H9 (cell line): ENCODE measurements at regions not wholly inside any gene's neighbourhood (a gene's known extent, or its start where the extent isn't known, plus 50 kb on each side); places are given as distances from the start of the nearest gene placed in this dataset.

Experiments used
- DNase-seq: peaks from one replicate; pipeline ENCODE4 v3.0.0-alpha.2; 2017
- H2AFZ ChIP-seq: one replicate; pipeline ENCODE4 v1.6.1; 2013; ENCODE audit warnings: mild to moderate bottlenecking, low read length, control low read depth, moderate library complexity
- H2AK5ac ChIP-seq: 2 replicates; pipeline ENCODE4 v1.6.1; 2013; ENCODE audit warnings: low read length, control low read depth, mixed read lengths; ENCODE audit not compliant: insufficient read length
- H2BK120ac ChIP-seq: one replicate; pipeline ENCODE4 v1.6.1; 2013; ENCODE audit warnings: low read depth, mild to moderate bottlenecking, low read length, control low read depth, inconsistent platforms; ENCODE audit not compliant: poor library complexity, severe bottlenecking
- H2BK12ac ChIP-seq: 2 replicates; pipeline ENCODE4 v1.6.1; 2013; ENCODE audit warnings: low read length, control low read depth, mixed read lengths, low read depth; ENCODE audit not compliant: insufficient read length
- H2BK15ac ChIP-seq: 2 replicates; pipeline ENCODE4 v1.6.1; 2013; ENCODE audit warnings: low read depth, low read length, control low read depth
- H2BK20ac ChIP-seq: one replicate; pipeline ENCODE4 v1.6.1; 2013; ENCODE audit warnings: low read depth, mild to moderate bottlenecking, low read length, control low read depth, inconsistent platforms; ENCODE audit not compliant: poor library complexity, severe bottlenecking
- H2BK5ac ChIP-seq: 2 replicates; pipeline ENCODE4 v1.6.1; 2013; ENCODE audit warnings: low read length, control low read depth, mixed read lengths; ENCODE audit not compliant: insufficient read length
- H3K14ac ChIP-seq: 2 replicates; pipeline ENCODE4 v1.6.1; 2013; ENCODE audit warnings: low read length, control low read depth; ENCODE audit not compliant: insufficient read depth
- H3K18ac ChIP-seq: 2 replicates; pipeline ENCODE4 v1.6.1; 2013; ENCODE audit warnings: low read depth, mild to moderate bottlenecking, mixed read lengths, low read length, control low read depth; ENCODE audit not compliant: insufficient read length
- H3K23ac ChIP-seq: 2 replicates; pipeline ENCODE4 v1.6.1; 2013; ENCODE audit warnings: low read length, control low read depth, mixed read lengths, low read depth; ENCODE audit not compliant: insufficient read length
- H3K23me2 ChIP-seq: 2 replicates; pipeline ENCODE4 v1.6.1; 2013; ENCODE audit warnings: low read depth, mild to moderate bottlenecking, mixed read lengths, low read length, control low read depth; ENCODE audit not compliant: insufficient read length, poor library complexity, severe bottlenecking
- H3K27ac ChIP-seq: 2 replicates; pipeline ENCODE4 v1.5.1; 2013; ENCODE audit warnings: low read length, control low read depth, mixed read lengths, low read depth; ENCODE audit not compliant: insufficient read length
- H3K27me3 ChIP-seq: 2 replicates; pipeline ENCODE4 v1.6.1; 2013; ENCODE audit warnings: low read length, control low read depth, inconsistent platforms; ENCODE audit not compliant: insufficient read depth
- H3K4ac ChIP-seq: 2 replicates; pipeline ENCODE4 v1.6.1; 2013; ENCODE audit warnings: low read depth, mild to moderate bottlenecking, control low read depth, inconsistent platforms, low read length, moderate library complexity
- H3K4me1 ChIP-seq: 2 replicates; pipeline ENCODE4 v1.6.1; 2013; ENCODE audit warnings: low read length, control low read depth, inconsistent platforms; ENCODE audit not compliant: insufficient read depth
- H3K4me2 ChIP-seq: 2 replicates; pipeline ENCODE4 v1.6.1; 2013; ENCODE audit warnings: low read length, control low read depth, mixed read lengths; ENCODE audit not compliant: insufficient read length, insufficient read depth
- H3K56ac ChIP-seq: 2 replicates; pipeline ENCODE4 v1.6.1; 2013; ENCODE audit warnings: low read depth, mild to moderate bottlenecking, mixed read lengths, low read length, control low read depth; ENCODE audit not compliant: insufficient read length
- H3K79me1 ChIP-seq: 2 replicates; pipeline ENCODE4 v1.6.1; 2013; ENCODE audit warnings: low read depth, mild to moderate bottlenecking, moderate library complexity, low read length, control low read depth, inconsistent platforms; ENCODE audit not compliant: insufficient read depth, poor library complexity, severe bottlenecking
- H3K79me2 ChIP-seq: 2 replicates; pipeline ENCODE4 v1.6.1; 2013; ENCODE audit warnings: low read length, control low read depth, inconsistent platforms; ENCODE audit not compliant: insufficient read depth
- H3K9ac ChIP-seq: 2 replicates; pipeline ENCODE4 v1.6.1; 2013; ENCODE audit warnings: low read length, control low read depth, mixed read lengths; ENCODE audit not compliant: insufficient read length; ENCODE audit errors: extremely low read depth
- H3K9me3 ChIP-seq: one replicate; pipeline ENCODE4 v1.6.1; 2013; ENCODE audit warnings: low read depth, low read length, inconsistent platforms; ENCODE audit not compliant: control insufficient read depth
- H3T11ph ChIP-seq: one replicate; pipeline ENCODE4 v1.6.1; 2013; ENCODE audit warnings: mild to moderate bottlenecking, low read length, control low read depth, inconsistent platforms
- H4K20me1 ChIP-seq: one replicate; pipeline ENCODE4 v1.6.1; 2013; ENCODE audit not compliant: control insufficient read depth, insufficient read length, insufficient read depth
- H4K5ac ChIP-seq: 2 replicates; pipeline ENCODE4 v1.6.1; 2013; ENCODE audit warnings: low read depth, mild to moderate bottlenecking, mixed read lengths, low read length, control low read depth; ENCODE audit not compliant: insufficient read length
- H4K8ac ChIP-seq: replicated peaks from 2 replicates; pipeline ENCODE4 v1.6.1; 2013; ENCODE audit warnings: low read length, control low read depth, mixed read lengths, low read depth; ENCODE audit not compliant: insufficient read length
- H4K91ac ChIP-seq: 2 replicates; pipeline ENCODE4 v1.6.1; 2013; ENCODE audit warnings: low read depth, mild to moderate bottlenecking, moderate library complexity, mixed read lengths, low read length, control low read depth; ENCODE audit not compliant: insufficient read length
- H3K27ac Mint-ChIP-seq, 3 experiments: 2 replicates in 2 of 3; 3 replicates in 1 of 3; pipeline ENCODE4 v1.8.0; 2020 to 2021; ENCODE audit warnings: mixed read lengths in 3 of 3, mild to moderate bottlenecking in 1 of 3, moderate library complexity in 1 of 3
- H3K27me3 Mint-ChIP-seq: 2 replicates; pipeline ENCODE4 v1.8.0; 2021; ENCODE audit warnings: low read depth, mild to moderate bottlenecking, moderate library complexity, mixed read lengths
- H3K36me3 Mint-ChIP-seq, 3 experiments: 2 replicates in 2 of 3; 3 replicates in 1 of 3; pipeline ENCODE4 v1.8.0; 2020 to 2021; ENCODE audit warnings: low read depth in 3 of 3, mixed read lengths in 3 of 3; ENCODE audit not compliant: insufficient read depth in 1 of 3
- H3K4me1 Mint-ChIP-seq, 2 experiments: 2 replicates each; pipeline ENCODE4 v1.8.0; 2020; ENCODE audit warnings: mixed read lengths in 2 of 2
- H3K4me3 Mint-ChIP-seq, 2 experiments: 2 replicates in 1 of 2; 3 replicates in 1 of 2; pipeline ENCODE4 v1.8.0; 2020 to 2021; ENCODE audit warnings: mild to moderate bottlenecking in 2 of 2, mixed read lengths in 2 of 2, moderate library complexity in 1 of 2
- H3K9me3 Mint-ChIP-seq, 2 experiments: 2 replicates in 1 of 2; 3 replicates in 1 of 2; pipeline ENCODE4 v1.8.0; 2020; ENCODE audit warnings: mild to moderate bottlenecking in 2 of 2, mixed read lengths in 2 of 2, moderate library complexity in 1 of 2
- CTCF ChIP-seq: fragments of 200-600 bp; sonication (generic); conservative IDR thresholded peaks from 3 replicates; pipeline ENCODE4 v1.8.0; 2021; ENCODE audit warnings: antibody characterized with exemption, mild to moderate bottlenecking
- WGBS: extraction: QIAGEN DNeasy Blood & Tissue Kit; methylation state at CpG from one replicate; pipeline ENCODE4 v1.1.7; 2013; ENCODE audit warnings: missing lambda C conversion rate, low lambda C conversion rate, mixed read lengths; ENCODE audit not compliant: insufficient read length; ENCODE audit errors: extremely low coverage; 5-methylcytosine and 5-hydroxymethylcytosine counted together

GRCh38 chr7:46549347-46549746 is 628.3 kb upstream of the IGFBP3 start:
- Histone ChIP-seq H2BK5ac (no peak overlapping the region), H4K91ac (no peak overlapping the region), H3K4ac (no peak overlapping the region), H3K23ac (no peak overlapping the region), H2AFZ (no peak overlapping the region), H4K8ac (no peak overlapping the region), H3K4me2 (no peak overlapping the region), H3K18ac (no peak overlapping the region), H3K4me1 (no peaks in the 10 kb centered on the region), H3K9me3 (no peaks in the 10 kb centered on the region), H2BK20ac (no peak overlapping the region), H2BK12ac (no peak overlapping the region), H3K9ac (no peak overlapping the region), H4K20me1 (no peaks in the 10 kb centered on the region), H4K5ac (no peak overlapping the region), H2AK5ac (no peak overlapping the region), H3K27me3 (no peaks in the 10 kb centered on the region), H2BK15ac (no peak overlapping the region), H3K79me2 (no peaks in the 10 kb centered on the region), H3T11ph (no peak overlapping the region), H3K79me1 (no peaks in the 10 kb centered on the region), H2BK120ac (no peak overlapping the region), H3K27ac (no peak overlapping the region), H3K23me2 (no peaks in the 10 kb centered on the region), H3K14ac (no peak overlapping the region), H3K56ac (no peak overlapping the region)
- DNase-seq = no peak
- Mint-ChIP-seq H3K4me1 (no peaks in the 10 kb centered on the region), H3K4me3 (no peak overlapping the region), H3K27ac (no peak overlapping the region), H3K9me3 (no peaks in the 10 kb centered on the region), H3K36me3 (no peaks in the 10 kb centered on the region), H3K27me3 (no peaks in the 10 kb centered on the region)
- TF ChIP-seq CTCF = no peak
- WGBS = no CpG with 5 or more reads among the region's 1 CpG
